Activated CD4-positive, alpha-beta T cell treated with anti-CD3 and anti-CD28 coated beads for 4 hours (primary cell): ENCODE measurements at regions not wholly inside any gene's neighbourhood (a gene's known extent, or its start where the extent isn't known, plus 50 kb on each side); places are given as distances from the start of the nearest gene placed in this dataset.

Experiments used
- DNase-seq, 2 donors: peaks; one replicate each; pipeline ENCODE4 v3.0.0-alpha.2; 2020

DNA sequence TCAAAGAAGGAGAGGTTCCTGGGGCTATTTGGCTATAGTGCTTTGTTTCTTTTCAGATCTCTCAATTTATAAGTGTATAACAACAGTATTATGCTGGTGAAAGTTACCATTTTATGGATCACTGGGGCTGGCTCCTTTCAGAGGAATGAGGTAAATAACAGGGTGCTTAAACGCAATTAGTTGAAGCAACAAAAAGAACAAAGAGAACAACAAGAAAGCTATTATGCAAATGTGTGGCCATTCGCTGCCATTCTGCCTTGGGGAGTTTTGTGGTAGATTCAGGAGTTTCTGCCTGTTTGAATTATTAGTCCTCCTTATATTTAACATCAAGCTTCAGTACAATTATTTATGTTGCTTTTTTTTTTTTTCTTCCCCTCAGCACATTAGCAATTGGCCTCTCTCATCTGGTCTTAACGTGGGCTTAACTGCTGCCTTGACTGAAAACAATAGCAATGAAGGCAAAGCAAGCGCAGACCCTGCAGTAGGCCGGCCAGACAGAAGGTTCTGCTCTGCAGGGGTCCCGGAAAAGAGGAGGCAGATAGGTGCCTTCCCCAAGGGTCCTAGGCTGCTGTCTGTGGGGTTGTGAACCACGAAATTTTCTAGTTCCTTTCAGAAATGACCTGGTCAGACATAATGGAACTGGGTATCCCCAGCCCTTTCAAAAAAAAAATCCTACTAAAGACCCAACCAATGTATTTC, 339.9 kb upstream of the PODXL start:
- no peak for DNase-seq

DNA sequence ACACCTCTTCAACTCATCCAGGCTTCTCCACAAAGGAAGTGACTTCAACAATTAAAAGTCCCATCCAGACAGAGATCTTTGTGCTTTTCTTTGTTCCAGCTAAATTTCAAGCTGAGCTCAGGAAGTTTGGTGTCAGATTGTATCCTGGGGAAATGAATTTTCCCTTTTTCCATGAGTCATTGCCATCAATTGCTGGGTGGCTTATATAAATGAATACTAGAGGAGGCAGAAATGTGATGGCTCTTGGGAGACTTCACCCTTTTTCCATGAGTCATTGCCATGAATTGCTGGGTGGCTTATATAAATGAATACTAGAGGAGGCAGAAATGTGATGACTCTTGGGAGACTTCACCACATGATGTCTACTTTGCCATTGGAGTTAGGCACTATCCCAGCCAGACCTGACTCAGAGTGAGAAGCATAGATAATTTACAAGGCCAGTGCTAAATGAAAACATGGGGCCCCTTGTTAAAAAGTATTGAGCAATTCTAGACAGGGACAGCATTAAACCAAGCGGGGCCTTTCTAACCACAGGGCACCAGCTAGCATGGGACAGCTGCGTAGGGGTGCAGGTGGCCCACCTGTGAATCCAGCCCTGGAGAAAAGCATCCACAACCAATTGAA, 339.2 kb upstream of the PODXL start:
- no peak for DNase-seq

DNA sequence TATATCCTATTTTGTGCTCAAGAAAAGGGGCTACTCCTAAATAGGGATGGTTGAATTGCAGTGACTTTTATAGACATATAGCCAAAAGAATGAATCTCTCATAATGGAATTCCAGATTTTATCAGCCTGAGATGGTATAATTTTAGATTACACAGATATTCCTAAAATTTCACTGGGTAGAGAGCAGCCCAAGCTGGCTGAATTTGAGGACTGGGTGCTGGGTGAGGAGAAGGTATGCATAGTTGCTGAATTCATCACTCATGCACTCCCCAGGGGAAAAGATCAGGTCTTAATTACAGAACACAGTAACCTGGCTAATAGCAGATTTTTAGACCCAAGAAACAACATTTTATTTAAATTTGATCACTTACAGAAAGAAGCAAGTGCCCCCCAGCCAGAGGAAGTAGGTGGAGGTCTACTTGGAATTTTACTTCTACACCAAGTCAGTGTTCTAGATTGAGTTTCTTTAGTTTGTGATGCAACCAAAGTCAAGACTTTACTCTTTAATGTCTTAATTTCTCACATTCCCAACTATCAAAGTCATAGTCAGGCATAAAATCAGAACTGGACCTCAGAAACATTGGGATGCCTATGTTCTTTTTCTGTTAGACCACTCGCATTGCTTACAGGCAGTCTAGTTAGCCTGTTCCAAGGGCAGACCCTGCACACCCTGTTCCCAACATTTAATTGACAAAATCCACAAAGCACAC, 337.4 kb upstream of the PODXL start:
- DNase-seq, result no peak

- DNase-seq, result no peak
Measured at GRCh38 chr7:131890176-131890575, 333.7 kb upstream of the PODXL start.

DNA sequence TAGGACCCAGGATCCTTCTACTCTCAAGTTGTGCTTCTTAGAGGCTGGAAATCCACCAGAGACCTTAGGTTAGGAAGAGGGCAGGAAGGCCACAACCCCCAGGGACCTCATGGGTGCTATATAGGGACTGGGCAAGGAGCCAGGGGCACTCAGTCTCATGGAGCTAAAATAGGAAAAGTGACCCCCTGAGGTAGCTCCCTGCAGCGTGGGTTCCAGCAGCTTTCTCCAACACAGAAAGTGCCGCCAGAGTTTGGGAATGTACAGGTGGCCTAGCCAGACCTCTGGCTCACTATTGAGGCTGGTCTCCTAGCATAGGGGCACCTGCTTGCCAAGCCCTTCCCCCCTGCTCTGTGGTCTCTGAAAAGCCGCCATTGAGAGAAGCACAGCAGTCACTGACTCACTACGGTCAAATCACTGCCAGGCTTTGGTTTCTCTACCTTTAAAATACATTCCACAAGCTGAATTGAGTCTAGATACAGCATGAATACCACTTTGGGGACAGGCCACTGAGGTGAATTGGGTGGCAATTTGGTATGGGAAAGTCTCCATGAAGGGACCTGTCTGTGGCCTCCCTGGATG, 333.2 kb upstream of the PODXL start:
- no peak for DNase-seq

- DNase-seq, result no peak
Measured at GRCh38 chr7:131883769-131884168, 327.3 kb upstream of the PODXL start.

- DNase-seq, result no peak
Measured at GRCh38 chr7:131883196-131883595, 326.8 kb upstream of the PODXL start.

DNA sequence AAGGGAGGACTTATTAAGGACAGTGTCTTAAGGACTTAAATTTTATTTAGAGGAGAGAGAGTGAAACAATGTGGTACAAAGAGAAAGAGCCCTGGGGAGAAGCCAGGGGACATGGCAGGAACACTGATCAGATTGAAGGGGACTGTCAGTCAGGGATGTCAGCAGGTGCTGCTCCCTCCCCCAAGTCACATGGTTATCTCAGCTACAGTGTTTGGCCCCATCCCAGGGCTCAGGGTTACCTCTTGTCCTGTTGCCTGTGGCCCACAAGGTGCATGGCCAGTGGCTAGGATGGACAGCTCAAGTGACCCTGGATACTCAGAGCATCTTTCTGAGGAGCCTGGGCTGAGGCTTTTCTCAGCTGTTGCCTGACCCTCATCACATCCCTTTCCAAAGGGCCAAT, 325.9 kb upstream of the PODXL start:
- no peak for DNase-seq

- no peak for DNase-seq
Measured at GRCh38 chr7:131880078-131880477, 323.6 kb upstream of the PODXL start.

DNA sequence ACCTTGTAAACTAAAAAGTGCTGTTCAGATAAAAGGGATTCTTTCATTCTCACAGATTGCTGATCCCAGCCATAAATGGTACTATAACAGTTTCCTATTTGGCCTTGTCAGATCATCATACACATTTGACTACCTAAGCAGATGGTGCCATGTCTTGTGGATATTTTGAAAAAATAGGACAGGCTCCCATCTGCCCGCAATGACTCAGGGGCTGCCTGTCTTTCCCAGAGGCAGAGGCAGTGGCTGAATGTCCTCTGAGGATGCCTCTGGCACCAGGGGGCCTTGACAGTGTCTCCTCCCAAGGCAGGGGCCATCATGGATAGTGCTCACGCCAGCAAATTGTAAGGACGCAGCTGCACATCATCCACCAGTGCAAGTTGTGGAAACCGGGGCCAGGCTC, 323.0 kb upstream of the PODXL start:
- no peak for DNase-seq

- DNase-seq, result no peak
Measured at GRCh38 chr7:131878777-131879176, 322.3 kb upstream of the PODXL start.

GRCh38 chr7:131873581-131873980, 317.2 kb upstream of the PODXL start:
- no peak for DNase-seq

GRCh38 chr7:131869986-131870385, 313.6 kb upstream of the PODXL start:
- no peak for DNase-seq

GRCh38 chr7:131869169-131869844, 312.9 kb upstream of the PODXL start:
- DNase-seq, result no peak

- DNase-seq, result no peak
Measured at GRCh38 chr7:131867461-131867860, 311.0 kb upstream of the PODXL start.

GRCh38 chr7:131865911-131866310, 309.5 kb upstream of the PODXL start:
- DNase-seq, result no peak

DNA sequence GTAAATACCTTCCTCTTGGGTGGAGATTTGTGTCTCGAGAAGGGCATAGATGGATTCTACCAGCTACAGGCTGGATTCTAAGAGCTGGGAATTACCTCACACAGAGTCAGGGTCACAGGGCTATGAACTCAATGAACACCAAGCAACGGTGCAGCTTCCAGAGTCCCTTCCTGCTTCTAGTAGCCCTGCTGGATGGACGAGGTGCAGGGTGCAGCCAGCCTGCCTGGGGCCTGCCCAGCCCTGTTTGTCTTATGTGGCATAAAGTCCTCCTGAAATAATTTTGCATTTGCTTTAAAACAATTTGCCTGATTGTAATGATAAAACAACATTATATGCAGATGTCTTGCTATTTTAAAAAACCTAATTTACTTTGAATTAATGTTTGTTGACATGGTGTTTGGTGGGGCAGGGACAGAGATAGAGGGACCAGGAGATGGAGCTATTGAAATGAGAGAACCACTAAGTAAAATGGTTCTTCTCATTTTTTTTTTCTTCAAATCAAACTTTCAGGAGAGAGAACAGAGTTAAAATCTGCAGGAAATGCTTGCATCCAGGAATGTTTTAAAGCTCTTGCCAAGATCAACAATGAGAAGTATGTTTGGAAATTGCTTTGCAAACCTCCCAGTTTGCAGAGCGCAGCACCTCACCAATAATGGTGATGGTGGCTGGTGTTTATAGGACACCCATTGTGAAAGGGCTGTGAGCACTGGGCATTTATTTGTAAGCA, 305.4 kb upstream of the PODXL start:
- DNase-seq, result no peak

DNA sequence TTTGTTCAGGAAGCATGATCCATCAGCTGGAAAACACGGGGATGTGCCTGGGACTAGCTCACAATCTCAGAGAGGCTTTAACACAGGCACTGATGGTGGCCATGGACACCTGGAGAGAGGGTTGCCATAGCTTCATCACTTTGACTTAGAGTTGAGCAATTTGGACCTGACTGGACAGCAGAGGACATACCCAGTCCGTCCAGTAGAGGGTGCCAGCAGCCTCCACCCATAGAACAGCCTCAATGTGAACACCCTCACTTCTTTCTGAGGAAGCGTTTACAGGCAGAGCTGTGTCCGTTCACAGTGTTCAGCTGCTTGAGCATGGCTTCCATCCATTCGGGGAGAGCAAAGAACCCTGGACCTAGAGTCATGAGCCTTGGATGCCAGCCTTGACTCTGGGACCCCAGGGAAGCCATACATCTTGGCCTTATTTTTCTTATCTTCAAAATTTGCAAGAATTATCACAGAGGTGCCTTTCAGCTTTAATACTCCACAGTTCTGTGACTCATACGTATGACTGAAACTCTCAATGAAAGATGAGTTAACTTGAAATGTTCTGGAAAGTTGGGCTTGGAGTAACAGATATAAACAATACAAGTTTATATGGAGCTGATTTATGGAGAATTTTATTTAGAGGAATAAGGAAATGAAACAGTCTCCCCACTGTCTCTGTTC, 302.9 kb upstream of the PODXL start:
- no peak for DNase-seq

DNA sequence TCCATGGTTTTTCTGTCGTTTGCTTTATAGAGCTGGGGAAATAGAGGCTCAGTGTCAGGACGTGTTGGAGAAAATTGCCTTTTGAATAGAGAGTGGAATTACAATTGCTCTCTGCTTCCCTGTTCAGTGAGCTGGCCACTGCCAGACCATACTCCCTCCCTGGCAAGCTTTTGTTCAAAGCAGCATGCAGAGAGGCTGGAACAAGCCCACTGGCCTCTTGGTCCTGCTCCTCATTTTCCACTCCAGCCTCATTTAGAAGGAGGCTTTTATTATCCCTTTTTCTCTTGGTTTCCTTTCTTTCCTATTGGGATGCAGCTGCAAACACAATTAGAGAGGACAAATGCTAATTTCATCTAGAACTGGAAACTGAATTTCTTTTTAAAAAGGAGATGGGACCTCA, 302.2 kb upstream of the PODXL start:
- DNase-seq, result no peak

DNA sequence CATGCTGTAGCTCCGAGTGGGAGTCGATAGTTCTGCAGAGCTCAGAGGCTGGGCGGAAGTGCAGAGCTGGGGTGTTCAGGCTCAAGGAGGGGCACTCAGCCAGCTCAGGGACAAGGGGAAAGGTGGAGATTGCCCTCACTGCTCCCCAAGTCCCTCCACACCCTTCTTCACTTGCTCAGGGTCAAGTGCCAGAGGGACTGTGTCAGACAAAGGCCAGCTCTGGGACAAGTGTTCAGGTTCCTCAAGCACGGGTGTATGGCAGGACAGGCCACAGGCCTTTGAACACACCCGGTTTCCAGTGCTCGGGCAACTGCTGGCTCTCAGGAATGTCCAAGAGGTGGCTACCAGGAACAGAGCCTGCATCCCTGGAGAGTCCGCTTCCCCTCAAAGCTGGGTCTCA, 293.0 kb upstream of the PODXL start:
- DNase-seq, result no peak

DNA sequence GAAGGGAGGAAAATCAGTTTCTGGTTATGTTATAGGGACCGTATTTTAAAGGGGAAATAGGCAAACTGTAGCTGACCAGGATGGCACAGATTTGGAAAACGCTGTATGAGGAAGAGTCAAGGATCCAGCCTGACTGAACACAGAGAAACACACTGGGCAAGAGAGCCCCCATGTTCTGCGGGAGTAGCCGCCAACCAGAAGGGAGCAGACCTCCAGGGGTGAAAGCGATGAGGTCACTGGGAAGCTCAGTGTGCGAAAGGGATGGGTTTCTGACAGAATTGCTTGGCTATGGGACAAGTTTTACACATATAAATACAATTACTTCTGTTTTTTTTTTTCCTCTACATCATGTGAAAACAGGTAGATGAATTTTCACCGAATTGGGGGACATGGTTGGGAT, 291.6 kb upstream of the PODXL start:
- no peak for DNase-seq
